Right atrium auricular region (tissue), 2 donors: ENCODE measurements at regions not wholly inside any gene's neighbourhood (a gene's known extent, or its start where the extent isn't known, plus 50 kb on each side); places are given as distances from the start of the nearest gene placed in this dataset.

ENCODE experiments used
- DNase-seq: peaks from one replicate; pipeline ENCODE4 v3.0.0-alpha.2; 2019; ENCODE audit warnings: low spot score
- H3K27ac ChIP-seq, 2 donors: fragments of 200-600 bp; sonication (generic); 1 replicate in 1 of 2; 2 replicates in 1 of 2; pipeline ENCODE4 v1.5.1; 2016 to 2019
- H3K27me3 ChIP-seq, 2 donors: fragments of 200-600 bp; sonication (generic); one replicate each; pipeline versions ENCODE4 v1.5.1 to v1.6.0; 2017 to 2019
- H3K36me3 ChIP-seq: fragments of 200-600 bp; sonication (generic); one replicate; pipeline ENCODE4 v1.5.1; 2016
- H3K4me1 ChIP-seq, 2 donors: fragments of 200-600 bp; sonication (generic); one replicate each; pipeline versions ENCODE4 v1.5.1 to v1.6.0; 2017 to 2019
- H3K4me3 ChIP-seq, 2 donors: fragments of 200-600 bp; sonication (generic); 1 replicate in 1 of 2; 2 replicates in 1 of 2; pipeline ENCODE4 v1.5.1; 2017 to 2019; ENCODE audit warnings: mild to moderate bottlenecking in 1 of 2, moderate library complexity in 1 of 2
- H3K9me3 ChIP-seq, 2 donors: fragments of 200-600 bp; sonication (generic); one replicate each; pipeline ENCODE4 v1.5.1; 2019
- CTCF ChIP-seq, 2 donors: fragments of 200-600 bp; sonication (generic); IDR thresholded peaks; one replicate each; pipeline ENCODE4 v1.5.1; 2019; ENCODE audit warnings: antibody characterized with exemption in 2 of 2

- Histone ChIP-seq H3K36me3 (no peaks in the 10 kb centered on the region), H3K4me3 (no peak overlapping the region), H3K9me3 (no peaks in the 10 kb centered on the region), H3K4me1 (no peaks in the 10 kb centered on the region), H3K27ac (no peak overlapping the region), H3K27me3 (no peaks in the 10 kb centered on the region)
- no peak for TF ChIP-seq CTCF (IDR thresholded peaks at IDR 0.05)
- DNase-seq, result no peak
Measured at GRCh38 chr10:58013406-58013805, 254.3 kb downstream of the IPMK start.

DNA sequence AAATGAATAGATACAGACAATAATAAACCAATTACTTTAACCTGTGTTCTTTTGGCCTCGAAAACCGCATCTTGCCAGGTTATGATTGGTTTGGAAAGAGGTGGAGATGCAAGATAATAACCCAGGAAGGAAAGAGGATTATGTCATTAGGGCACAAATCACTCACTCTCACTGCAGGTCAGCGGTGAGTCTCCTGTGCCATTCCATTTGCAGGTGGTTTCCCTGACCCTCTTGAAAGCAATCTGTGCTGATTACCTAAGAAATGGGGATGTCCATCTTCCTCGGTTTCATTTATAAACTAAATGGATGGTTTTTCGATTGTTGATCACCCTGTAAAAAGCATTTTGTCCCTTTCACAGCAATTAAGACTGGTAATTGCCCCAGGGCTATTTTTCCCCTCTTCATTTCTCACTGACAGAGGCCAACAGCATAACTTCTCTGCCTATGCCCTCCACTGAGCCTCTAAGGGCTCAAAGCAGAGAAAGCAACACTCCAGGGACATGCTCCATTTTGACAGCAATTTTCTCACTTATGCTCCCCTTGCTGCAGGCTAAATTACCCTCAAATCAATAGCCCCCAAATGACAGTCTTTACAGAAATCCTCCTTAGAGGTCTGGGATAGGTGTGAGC is 257.5 kb downstream of the IPMK start:
- no peak for TF ChIP-seq CTCF (IDR thresholded peaks at IDR 0.05)
- Histone ChIP-seq H3K4me3 (no peak overlapping the region), H3K4me1 (no peaks in the 10 kb centered on the region), H3K27ac (no peak overlapping the region), H3K9me3 (no peaks in the 10 kb centered on the region), H3K36me3 (no peaks in the 10 kb centered on the region), H3K27me3 (no peaks in the 10 kb centered on the region)
- DNase-seq, result no peak

- Histone ChIP-seq H3K4me3 (no peak overlapping the region), H3K36me3 (no peaks in the 10 kb centered on the region), H3K9me3 (no peaks in the 10 kb centered on the region), H3K27ac (no peak overlapping the region), H3K4me1 (no peaks in the 10 kb centered on the region), H3K27me3 (no peaks in the 10 kb centered on the region)
- no peak for TF ChIP-seq CTCF (IDR thresholded peaks at IDR 0.05)
- no peak for DNase-seq
Measured at GRCh38 chr10:58003945-58004344, 263.7 kb downstream of the IPMK start.

DNA sequence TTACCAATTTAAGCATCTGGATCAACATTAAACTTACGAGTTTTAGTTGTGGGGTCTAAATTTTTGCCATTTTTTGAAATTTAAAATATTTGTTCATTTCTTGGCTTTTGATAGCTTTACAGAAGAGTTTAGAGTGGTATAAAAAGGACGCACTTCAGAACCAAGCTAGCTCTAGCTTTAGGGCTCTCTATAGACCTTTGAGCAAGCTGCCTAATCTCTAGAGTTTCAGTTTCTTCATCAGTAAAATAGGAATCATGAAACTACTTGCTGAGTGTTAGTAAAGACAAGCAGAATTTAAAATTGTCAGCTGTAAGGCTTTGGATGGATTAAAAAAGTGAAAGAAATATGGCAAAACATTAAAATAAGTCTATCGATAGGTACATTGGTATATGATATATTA is 266.5 kb downstream of the IPMK start:
- no peak overlapping the region for H3K27ac ChIP-seq
- H3K36me3 ChIP-seq, result no peaks in the 10 kb centered on the region
- DNase-seq, result no peak
- no peaks in the 10 kb centered on the region for H3K27me3 ChIP-seq
- H3K9me3 ChIP-seq, result no peaks in the 10 kb centered on the region
- H3K4me3 ChIP-seq, result no peak overlapping the region
- no peaks in the 10 kb centered on the region for H3K4me1 ChIP-seq
- TF ChIP-seq CTCF (IDR thresholded peaks at IDR 0.05), result no peak

DNA sequence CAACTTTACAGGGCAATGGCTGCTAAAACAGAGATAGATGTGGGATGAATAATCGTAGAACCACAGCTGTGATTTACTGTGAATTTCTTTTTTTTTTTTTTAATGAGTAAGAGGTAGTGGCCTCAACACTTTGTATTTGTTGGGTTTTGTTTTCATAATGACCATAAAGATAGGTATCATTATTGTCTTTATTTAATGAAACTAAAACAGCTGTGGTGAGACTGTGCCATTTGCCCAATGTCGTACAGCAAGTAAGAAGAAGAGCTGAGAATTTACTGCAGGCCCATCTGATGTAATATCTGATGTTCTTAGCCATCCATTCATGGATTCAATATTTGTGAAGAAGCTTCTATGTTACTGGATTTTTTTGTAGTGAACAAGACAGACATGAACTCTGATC is 271.2 kb downstream of the IPMK start:
- H3K27ac ChIP-seq, result no peak overlapping the region
- no peak for DNase-seq
- H3K4me3 ChIP-seq, result no peak overlapping the region
- no peaks in the 10 kb centered on the region for H3K4me1 ChIP-seq
- no peaks in the 10 kb centered on the region for H3K9me3 ChIP-seq
- H3K27me3 ChIP-seq, result no peaks in the 10 kb centered on the region
- TF ChIP-seq CTCF (IDR thresholded peaks at IDR 0.05), result no peak
- no peaks in the 10 kb centered on the region for H3K36me3 ChIP-seq

- DNase-seq, result no peak
- Histone ChIP-seq H3K9me3 (no peaks in the 10 kb centered on the region), H3K27ac (no peak overlapping the region), H3K4me1 (no peaks in the 10 kb centered on the region), H3K4me3 (no peak overlapping the region), H3K36me3 (no peaks in the 10 kb centered on the region), H3K27me3 (no peaks in the 10 kb centered on the region)
- TF ChIP-seq CTCF (IDR thresholded peaks at IDR 0.05), result no peak
Measured at GRCh38 chr10:57993302-57993701, 274.4 kb downstream of the IPMK start.
